GM19463 (cell line): ENCODE measurements at regions not wholly inside any gene's neighbourhood (a gene's known extent, or its start where the extent isn't known, plus 50 kb on each side); places are given as distances from the start of the nearest gene placed in this dataset.
"Not testable (repeated sequence)": the region's sequence is repeated elsewhere in the genome, so short reads cannot be mapped to it uniquely, and the experiment has no call there.

Experiments used
- ATAC-seq: cut with Tn5 transposase; IDR thresholded peaks from one replicate; pipeline ENCODE4 v1.9.1; 2021; ENCODE audit warnings: mild to moderate bottlenecking, moderate library complexity; ENCODE audit not compliant: unreplicated experiment

GRCh38 chr10:31186225-31187000 is 132.6 kb upstream of the ZEB1 start:
- ATAC-seq: no peak

GRCh38 chr10:31187182-31187581 is 131.8 kb upstream of the ZEB1 start:
- ATAC-seq: no peak

GRCh38 chr10:31187607-31188210 is 131.3 kb upstream of the ZEB1 start:
- no peak for ATAC-seq

GRCh38 chr10:31188792-31189406 is 130.1 kb upstream of the ZEB1 start:
- no peak for ATAC-seq

- no peak for ATAC-seq
Observed at GRCh38 chr10:31190488-31190887, 128.5 kb upstream of the ZEB1 start.

GRCh38 chr10:31192475-31192874 is 126.5 kb upstream of the ZEB1 start:
- no peak for ATAC-seq

- no peak for ATAC-seq
Observed at GRCh38 chr10:31194986-31195385, 124.0 kb upstream of the ZEB1 start.

GRCh38 chr10:31197886-31198285 is 121.1 kb upstream of the ZEB1 start:
- ATAC-seq: no peak

- ATAC-seq: no peak
Observed at GRCh38 chr10:31204090-31204489, 114.9 kb upstream of the ZEB1 start.

GRCh38 chr10:31207636-31208035 is 111.4 kb upstream of the ZEB1 start:
- ATAC-seq: no peak

GRCh38 chr10:31209478-31209877 is 109.5 kb upstream of the ZEB1 start:
- ATAC-seq: no peak

- no peak for ATAC-seq
Observed at GRCh38 chr10:31210190-31210589, 108.8 kb upstream of the ZEB1 start.

GRCh38 chr10:31213959-31214358 is 105.1 kb upstream of the ZEB1 start:
- no peak for ATAC-seq

- ATAC-seq: no peak
Observed at GRCh38 chr10:31215052-31215451, 104.0 kb upstream of the ZEB1 start.

GRCh38 chr10:31219306-31219705 is 99.7 kb upstream of the ZEB1 start:
- no peak for ATAC-seq

- not testable (repeated sequence) for ATAC-seq
Observed at GRCh38 chr10:31228780-31229179, 90.2 kb upstream of the ZEB1 start.

GRCh38 chr10:31239961-31240360 is 79.1 kb upstream of the ZEB1 start:
- no peak for ATAC-seq

- peak; percentile 83 for ATAC-seq
Observed at GRCh38 chr10:31242902-31243301, 76.1 kb upstream of the ZEB1 start.

- not testable (repeated sequence) for ATAC-seq
Observed at GRCh38 chr10:31251118-31251517, 67.9 kb upstream of the ZEB1 start.

GRCh38 chr10:31253237-31253636 is 65.8 kb upstream of the ZEB1 start:
- ATAC-seq: no peak

GRCh38 chr10:31261511-31262311 is 57.3 kb upstream of the ZEB1 start:
- ATAC-seq: no peak
